SK-N-SH treated with all-trans-retinoic acid at 6 μM for 48 hours (cell line): ENCODE measurements at regions not wholly inside any gene's neighbourhood (a gene's known extent, or its start where the extent isn't known, plus 50 kb on each side); places are given as distances from the start of the nearest gene placed in this dataset.

Source experiments
- TOX ChIP-seq: fragments of 250-450 bp; sonication (Bioruptor Pico); IDR thresholded peaks from 2 replicates; pipeline ENCODE4 v1.8.0; 2021; ENCODE audit warnings: mild to moderate bottlenecking, moderate library complexity, borderline replicate concordance
- TSHZ2 ChIP-seq: fragments of 250-450 bp; sonication (Bioruptor Pico); IDR thresholded peaks from 2 replicates; pipeline ENCODE4 v1.5.0; 2020; ENCODE audit warnings: mild to moderate bottlenecking, moderate library complexity
- ZFP30 ChIP-seq: fragments of 450-650 bp; formaldehyde crosslinking; IDR thresholded peaks from 2 replicates; pipeline ENCODE4 v1.5.0; 2022; ENCODE audit warnings: mild to moderate bottlenecking, moderate library complexity

- TF ChIP-seq TOX (no peak), TSHZ2 (no peak), ZFP30 (CRISPR knock-in tag) (no peak)
These were observed 78.8 kb downstream of the SOX2 start for GRCh38 chr3:181790561-181790960.
